Aorta (tissue), 5 donors: ENCODE measurements at regions not wholly inside any gene's neighbourhood (a gene's known extent, or its start where the extent isn't known, plus 50 kb on each side); places are given as distances from the start of the nearest gene placed in this dataset.
"Not testable (repeated sequence)": the region's sequence is repeated elsewhere in the genome, so short reads cannot be mapped to it uniquely, and the experiment has no call there.

Source experiments
- ATAC-seq: fragments of 200-7000 bp; cut with Tn5 transposase; one replicate; pipeline ENCODE4 v1.9.1; 2022; ENCODE audit warnings: moderate library complexity; ENCODE audit not compliant: low FRiP score
- DNase-seq, 2 donors: peaks; one replicate each; pipeline ENCODE4 v3.0.0-alpha.2; 2020
- H3K27ac ChIP-seq, 2 donors: one replicate each; pipeline ENCODE4 v1.5.1; 2013; ENCODE audit warnings: low read length in 2 of 2, mild to moderate bottlenecking in 2 of 2, moderate library complexity in 2 of 2, control low read depth in 1 of 2, inconsistent platforms in 1 of 2, low read depth in 1 of 2
- H3K27me3 ChIP-seq, 2 donors: one replicate each; pipeline ENCODE4 v1.6.1; 2013; ENCODE audit warnings: control low read depth in 1 of 2, low read length in 1 of 2, mild to moderate bottlenecking in 1 of 2, moderate library complexity in 1 of 2; ENCODE audit not compliant: insufficient read depth in 2 of 2, control insufficient read depth in 1 of 2
- H3K36me3 ChIP-seq, 2 donors: one replicate each; pipeline ENCODE4 v1.6.1; 2013; ENCODE audit warnings: control low read depth in 1 of 2, low read length in 1 of 2, mild to moderate bottlenecking in 1 of 2; ENCODE audit not compliant: insufficient read depth in 2 of 2, control insufficient read depth in 1 of 2
- H3K4me1 ChIP-seq, 2 donors: one replicate each; pipeline ENCODE4 v1.6.1; 2013; ENCODE audit warnings: low read length in 2 of 2, control low read depth in 1 of 2, mild to moderate bottlenecking in 1 of 2, moderate library complexity in 1 of 2; ENCODE audit not compliant: insufficient read depth in 2 of 2, control insufficient read depth in 1 of 2
- H3K4me3 ChIP-seq, 2 donors: one replicate each; pipeline ENCODE4 v1.5.1; 2013; ENCODE audit warnings: low read length in 2 of 2, control low read depth in 1 of 2, mild to moderate bottlenecking in 1 of 2
- H3K9me3 ChIP-seq: one replicate; pipeline ENCODE4 v1.6.1; 2013; ENCODE audit warnings: mild to moderate bottlenecking, low read length; ENCODE audit not compliant: control insufficient read depth
- WGBS, 2 donors: extraction: QIAGEN DNeasy Blood & Tissue Kit; methylation state at CpG; one replicate each; pipeline ENCODE4 v1.1.7; 2013; 5-methylcytosine and 5-hydroxymethylcytosine counted together
- intact Hi-C, 2 donors: fragments of 100-400 bp; cut with DNase I; formaldehyde crosslinking; loops; one replicate each; pipeline versions ENCODE4 v1.14.2 to v1.15.0; 2022
- donor health status: healthy with polysubstance abuse.
- donor health status: Bipolar disorder and iron deficiency.
- donor health status: DM: no; HTN: no; CAD: no.
- donor health status: DM: no; HTN: no; CAD: no.
- donor health status: DM: yes; HTN: yes; CAD: no.

DNA sequence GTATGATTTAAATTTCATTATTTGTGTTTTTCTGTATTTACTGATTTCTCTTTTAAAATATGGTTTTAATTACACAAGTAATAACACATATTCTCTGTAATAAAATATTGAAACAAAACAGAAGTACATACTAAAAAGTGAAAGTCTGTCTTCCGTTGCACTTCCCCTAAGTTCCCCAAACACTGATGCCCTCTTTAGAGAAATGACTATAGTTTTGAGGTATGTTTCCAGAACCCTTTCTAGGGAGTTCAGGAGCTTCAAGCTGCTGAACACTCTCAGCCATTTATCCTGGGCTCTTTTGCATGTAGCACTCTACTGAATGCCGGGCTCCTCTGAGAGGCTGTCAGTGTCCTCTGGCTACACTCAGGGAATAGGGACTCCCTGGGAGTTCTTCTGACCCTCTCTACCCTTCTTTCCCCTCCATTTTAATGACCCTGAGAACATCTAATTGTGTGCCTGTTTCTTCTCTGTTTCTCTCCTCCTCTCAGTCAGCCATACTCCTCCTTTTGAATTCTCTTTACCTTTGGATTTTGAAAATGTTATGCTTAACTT is 60.4 kb upstream of the KCNAB1 start:
- intact Hi-C loops, result no loop called here
- H3K4me1 ChIP-seq, result no peaks in the 10 kb centered on the region
- 39 to 48% methylated on average over 2 of the region's 2 CpGs for WGBS, 2 donors
- H3K27ac ChIP-seq, result no peak overlapping the region
- ATAC-seq (no peak), DNase-seq (no peak)
- no peaks in the 10 kb centered on the region for H3K27me3 ChIP-seq
- H3K9me3 ChIP-seq, result no peaks in the 10 kb centered on the region
- H3K36me3 ChIP-seq, result no peaks in the 10 kb centered on the region
- H3K4me3 ChIP-seq, result no peak overlapping the region

DNA sequence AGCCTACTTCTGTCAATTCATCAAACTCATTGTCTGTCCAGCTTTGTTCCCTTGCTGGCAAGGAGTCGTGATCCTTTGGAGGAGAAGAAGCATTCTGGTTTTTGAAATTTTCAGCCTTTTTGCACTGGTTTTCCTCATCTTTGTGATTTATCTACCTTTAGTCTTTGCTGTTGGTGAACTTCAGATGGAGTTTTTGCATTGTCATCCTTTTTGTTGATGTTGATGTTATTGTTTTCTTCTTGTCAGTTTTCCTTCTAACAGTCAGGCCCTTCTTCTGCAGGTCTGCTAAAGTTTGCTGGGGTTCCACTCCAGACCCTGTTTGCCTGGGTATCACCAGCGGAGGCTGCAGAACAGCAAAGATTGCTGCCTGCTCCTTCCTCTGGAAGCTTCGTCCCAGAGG is 52.2 kb upstream of the KCNAB1 start:
- WGBS, 2 donors, result 99 to 100% methylated on average over 2 to 3 of the region's 3 CpGs
- ATAC-seq, result not testable (repeated sequence)

DNA sequence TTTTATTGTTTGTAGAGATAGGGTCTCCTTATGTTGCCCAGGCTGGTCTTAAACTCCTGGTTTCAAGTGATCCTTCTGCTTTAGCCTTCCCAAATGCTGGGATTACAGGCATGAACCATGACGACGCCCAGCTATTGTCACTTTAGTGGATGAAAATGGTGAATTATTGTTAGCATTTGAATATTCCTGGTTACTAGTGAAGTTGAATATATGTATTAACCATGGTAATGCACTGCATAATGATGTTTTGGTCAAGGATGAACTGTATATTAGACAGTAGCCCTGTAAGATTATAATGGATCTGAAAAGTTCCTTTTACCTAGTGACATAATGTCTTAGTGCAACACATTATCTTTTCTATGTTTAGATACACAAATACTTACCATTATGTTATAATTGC is 50.4 kb upstream of the KCNAB1 start:
- ATAC-seq (no peak), DNase-seq (no peak)
- no peaks in the 10 kb centered on the region for H3K4me1 ChIP-seq
- intact Hi-C loops, result no loop called here
- 97 to 98% methylated on average over 2 of the region's 2 CpGs for WGBS, 2 donors
- no peaks in the 10 kb centered on the region for H3K9me3 ChIP-seq
- H3K27ac ChIP-seq, result no peak overlapping the region
- H3K36me3 ChIP-seq, result no peaks in the 10 kb centered on the region
- H3K27me3 ChIP-seq, result no peaks in the 10 kb centered on the region
- no peak overlapping the region for H3K4me3 ChIP-seq

More for the DNA sequence above, 52.2 kb upstream of the KCNAB1 start:
- intact Hi-C loops, H3K4me3 ChIP-seq, H3K36me3 ChIP-seq, H3K9me3 ChIP-seq, DNase-seq, H3K27me3 ChIP-seq, H3K4me1 ChIP-seq, H3K27ac ChIP-seq: not testable (repeated sequence)
